ENCODE measurements at regions not wholly inside any gene's neighbourhood (a gene's known extent, or its start where the extent isn't known, plus 50 kb on each side); places are given as distances from the start of the nearest gene placed in this dataset.

DNA sequence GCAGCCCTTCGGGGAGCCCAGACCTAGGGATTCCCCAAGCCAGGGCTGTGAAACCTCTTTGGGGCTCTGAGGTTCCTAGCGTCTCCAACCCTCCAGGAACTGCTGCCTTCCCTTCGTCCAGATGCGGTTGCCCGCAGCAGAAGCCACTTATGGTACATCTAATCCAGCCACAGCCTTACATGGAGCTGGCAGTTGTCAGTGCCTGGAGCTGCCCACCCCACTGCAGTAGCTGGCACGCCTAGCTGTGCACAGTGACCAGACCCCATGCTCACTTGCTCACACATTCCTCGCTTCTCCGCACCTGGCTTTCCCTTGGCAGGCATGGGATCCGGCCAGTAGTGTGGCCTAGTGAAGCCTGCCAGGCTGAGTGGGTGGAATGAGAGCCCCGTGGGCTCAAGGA is 547.6 kb downstream of the TBC1D32 start:
- Histone ChIP-seq H3K4me1 (ENCODE audit: insufficient read depth, low read length) (no peaks in the 10 kb centered on the region), H2BK5ac (ENCODE audit: insufficient read length, low read length) (no peak overlapping the region), H2AK5ac (ENCODE audit: insufficient read length, low read length) (no peak overlapping the region), H4K8ac (replicated peaks; ENCODE audit: insufficient read length, low read depth, low read length) (no peak overlapping the region), H2BK12ac (ENCODE audit: insufficient read length, low read depth, low read length) (no peak overlapping the region), H3K4ac (ENCODE audit: low read depth, low read length) (no peak overlapping the region), H2BK20ac (ENCODE audit: low read depth, low read length, poor library complexity, severe bottlenecking) (no peak overlapping the region), H2BK120ac (ENCODE audit: low read depth, low read length, poor library complexity, severe bottlenecking) (no peak overlapping the region), H3K23me2 (ENCODE audit: insufficient read length, low read depth, low read length, poor library complexity, severe bottlenecking) (no peaks in the 10 kb centered on the region), H4K91ac (ENCODE audit: insufficient read length, low read depth, low read length) (no peak overlapping the region), H2AFZ (ENCODE audit: low read length) (no peak overlapping the region), H3K14ac (ENCODE audit: insufficient read depth, low read length) (no peak overlapping the region), H3K27me3 (ENCODE audit: insufficient read depth, low read length) (no peaks in the 10 kb centered on the region), H2BK15ac (ENCODE audit: low read depth, low read length) (no peak overlapping the region), H3K18ac (ENCODE audit: insufficient read length, low read depth, low read length) (no peak overlapping the region), H3K79me1 (ENCODE audit: insufficient read depth, low read depth, low read length, poor library complexity, severe bottlenecking) (no peaks in the 10 kb centered on the region), H3K4me2 (ENCODE audit: insufficient read depth, insufficient read length, low read length) (no peak overlapping the region), H3T11ph (ENCODE audit: low read length) (no peak overlapping the region), H3K79me2 (ENCODE audit: insufficient read depth, low read length) (no peaks in the 10 kb centered on the region), H3K56ac (ENCODE audit: insufficient read length, low read depth, low read length) (no peak overlapping the region), H4K5ac (ENCODE audit: insufficient read length, low read depth, low read length) (no peak overlapping the region), H3K9me3 (ENCODE audit: control insufficient read depth, low read depth, low read length) (no peaks in the 10 kb centered on the region), H4K20me1 (ENCODE audit: control insufficient read depth, insufficient read depth, insufficient read length) (no peaks in the 10 kb centered on the region), H3K23ac (ENCODE audit: insufficient read length, low read depth, low read length) (no peak overlapping the region), H3K27ac (ENCODE audit: insufficient read length, low read depth, low read length) (no peak overlapping the region), H3K9ac (ENCODE audit: extremely low read depth, insufficient read length, low read length) (no peak overlapping the region)
- DNase-seq: no peak
- Mint-ChIP-seq H3K4me1 (no peaks in the 10 kb centered on the region), H3K4me3 (no peak overlapping the region), H3K27me3 (ENCODE audit: low read depth) (no peaks in the 10 kb centered on the region), H3K36me3 (ENCODE audit: insufficient read depth in 1 of 3, low read depth in 3 of 3) (no peaks in the 10 kb centered on the region), H3K9me3 (peaks cover 0 to 3% of the 10 kb centered on the region in 2 experiments; a peak in 1 of 5 replicates), H3K27ac (peak overlapping the region in 2 of 3 experiments; percentile 55 to 61; a peak in 1 of 7 replicates)
- TF ChIP-seq, protein P1, sequence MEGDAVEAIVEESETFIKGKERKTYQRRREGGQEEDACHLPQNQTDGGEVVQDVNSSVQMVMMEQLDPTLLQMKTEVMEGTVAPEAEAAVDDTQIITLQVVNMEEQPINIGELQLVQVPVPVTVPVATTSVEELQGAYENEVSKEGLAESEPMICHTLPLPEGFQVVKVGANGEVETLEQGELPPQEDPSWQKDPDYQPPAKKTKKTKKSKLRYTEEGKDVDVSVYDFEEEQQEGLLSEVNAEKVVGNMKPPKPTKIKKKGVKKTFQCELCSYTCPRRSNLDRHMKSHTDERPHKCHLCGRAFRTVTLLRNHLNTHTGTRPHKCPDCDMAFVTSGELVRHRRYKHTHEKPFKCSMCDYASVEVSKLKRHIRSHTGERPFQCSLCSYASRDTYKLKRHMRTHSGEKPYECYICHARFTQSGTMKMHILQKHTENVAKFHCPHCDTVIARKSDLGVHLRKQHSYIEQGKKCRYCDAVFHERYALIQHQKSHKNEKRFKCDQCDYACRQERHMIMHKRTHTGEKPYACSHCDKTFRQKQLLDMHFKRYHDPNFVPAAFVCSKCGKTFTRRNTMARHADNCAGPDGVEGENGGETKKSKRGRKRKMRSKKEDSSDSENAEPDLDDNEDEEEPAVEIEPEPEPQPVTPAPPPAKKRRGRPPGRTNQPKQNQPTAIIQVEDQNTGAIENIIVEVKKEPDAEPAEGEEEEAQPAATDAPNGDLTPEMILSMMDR (conservative IDR thresholded peaks at IDR 0.05): no peak
- no CpG with 5 or more reads among the region's 10 CpGs for WGBS (ENCODE audit: extremely low coverage, insufficient read length, low lambda C conversion rate)

All from H9 (cell line).